ENCODE measurements at regions not wholly inside any gene's neighbourhood (a gene's known extent, or its start where the extent isn't known, plus 50 kb on each side); places are given as distances from the start of the nearest gene placed in this dataset.

GRCh38 chr12:65566751-65567150, 257.5 kb upstream of the HMGA2 start:
- peaks cover 3% of the 10 kb centered on the region for H3K27me3 ChIP-seq
- H3K4me1 ChIP-seq, result no peaks in the 10 kb centered on the region
- H3K36me3 ChIP-seq, result no peaks in the 10 kb centered on the region
- DNase-seq (ENCODE audit: low spot score in 2 of 2), result no peak
- no peaks in the 10 kb centered on the region for H3K9me3 ChIP-seq
- no peak for TF ChIP-seq EP300 (IDR thresholded peaks at IDR 0.05)
- no peak for TF ChIP-seq CTCF (IDR thresholded peaks at IDR 0.05)
- TF ChIP-seq POLR2AphosphoS5 (IDR thresholded peaks at IDR 0.05), result no peak
- TF ChIP-seq POLR2A (IDR thresholded peaks at IDR 0.05), result no peak
- H3K27ac ChIP-seq, result no peak overlapping the region
- 48% methylated on average over 1 of the region's 1 CpG for WGBS
- H3K4me3 ChIP-seq, result no peak overlapping the region

GRCh38 chr12:65567820-65568219, 256.5 kb upstream of the HMGA2 start:
- WGBS, result 74% methylated on average over 3 of the region's 3 CpGs
- no peaks in the 10 kb centered on the region for H3K36me3 ChIP-seq
- no peaks in the 10 kb centered on the region for H3K9me3 ChIP-seq
- no peak overlapping the region for H3K4me3 ChIP-seq
- TF ChIP-seq POLR2AphosphoS5 (IDR thresholded peaks at IDR 0.05), result no peak
- no peak for TF ChIP-seq EP300 (IDR thresholded peaks at IDR 0.05)
- no peak for TF ChIP-seq CTCF (IDR thresholded peaks at IDR 0.05)
- TF ChIP-seq POLR2A (IDR thresholded peaks at IDR 0.05), result no peak
- DNase-seq (ENCODE audit: low spot score in 2 of 2), result no peak
- no peak overlapping the region for H3K27ac ChIP-seq
- peaks cover 3% of the 10 kb centered on the region for H3K27me3 ChIP-seq
- H3K4me1 ChIP-seq, result no peaks in the 10 kb centered on the region

GRCh38 chr12:65568517-65568916, 255.8 kb upstream of the HMGA2 start:
- Histone ChIP-seq H3K36me3 (no peaks in the 10 kb centered on the region), H3K27me3 (peaks cover 3% of the 10 kb centered on the region), H3K4me3 (no peak overlapping the region), H3K9me3 (no peaks in the 10 kb centered on the region), H3K4me1 (no peaks in the 10 kb centered on the region), H3K27ac (no peak overlapping the region)
- 66% methylated on average over 4 of the region's 4 CpGs for WGBS
- no peak for DNase-seq (ENCODE audit: low spot score in 2 of 2)
- TF ChIP-seq EP300 (IDR thresholded peaks at IDR 0.05) (no peak), CTCF (IDR thresholded peaks at IDR 0.05) (no peak), POLR2A (IDR thresholded peaks at IDR 0.05) (no peak), POLR2AphosphoS5 (IDR thresholded peaks at IDR 0.05) (no peak)

GRCh38 chr12:65570451-65571130, 253.7 kb upstream of the HMGA2 start:
- no peak for DNase-seq (ENCODE audit: low spot score in 2 of 2)
- Histone ChIP-seq H3K4me3 (no peak overlapping the region), H3K36me3 (no peaks in the 10 kb centered on the region), H3K9me3 (peaks cover 3% of the 10 kb centered on the region), H3K4me1 (no peaks in the 10 kb centered on the region), H3K27ac (no peak overlapping the region), H3K27me3 (peaks cover 3% of the 10 kb centered on the region)
- TF ChIP-seq POLR2AphosphoS5 (IDR thresholded peaks at IDR 0.05) (no peak), EP300 (IDR thresholded peaks at IDR 0.05) (no peak), CTCF (IDR thresholded peaks at IDR 0.05) (no peak), POLR2A (IDR thresholded peaks at IDR 0.05) (no peak)
- WGBS, result 75% methylated on average over 4 of the region's 4 CpGs

- H3K27ac ChIP-seq, result no peak overlapping the region
- no peaks in the 10 kb centered on the region for H3K27me3 ChIP-seq
- no peak for DNase-seq (ENCODE audit: low spot score in 2 of 2)
- no peak overlapping the region for H3K4me3 ChIP-seq
- no peaks in the 10 kb centered on the region for H3K4me1 ChIP-seq
- peaks cover 3% of the 10 kb centered on the region for H3K9me3 ChIP-seq
- no peak for TF ChIP-seq EP300 (IDR thresholded peaks at IDR 0.05)
- TF ChIP-seq POLR2AphosphoS5 (IDR thresholded peaks at IDR 0.05), result no peak
- H3K36me3 ChIP-seq, result no peaks in the 10 kb centered on the region
Observed at GRCh38 chr12:65574867-65575266, 249.4 kb upstream of the HMGA2 start.

GRCh38 chr12:65584016-65584415, 240.3 kb upstream of the HMGA2 start:
- no peaks in the 10 kb centered on the region for H3K36me3 ChIP-seq
- H3K27ac ChIP-seq, result no peak overlapping the region
- no peaks in the 10 kb centered on the region for H3K9me3 ChIP-seq
- no peaks in the 10 kb centered on the region for H3K4me1 ChIP-seq
- no peak for DNase-seq (ENCODE audit: low spot score in 2 of 2)
- no peaks in the 10 kb centered on the region for H3K27me3 ChIP-seq
- no peak for TF ChIP-seq EP300 (IDR thresholded peaks at IDR 0.05)
- TF ChIP-seq CTCF (IDR thresholded peaks at IDR 0.05), result no peak
- no peak for TF ChIP-seq POLR2A (IDR thresholded peaks at IDR 0.05)
- no peak for TF ChIP-seq POLR2AphosphoS5 (IDR thresholded peaks at IDR 0.05)
- no peak overlapping the region for H3K4me3 ChIP-seq
- 87% methylated on average over 3 of the region's 3 CpGs for WGBS
